Neural cell (in vitro differentiated cells): ENCODE measurements at regions not wholly inside any gene's neighbourhood (a gene's known extent, or its start where the extent isn't known, plus 50 kb on each side); places are given as distances from the start of the nearest gene placed in this dataset.

Experiments
- EP300 ChIP-seq: fragments of 450-650 bp; conservative IDR thresholded peaks from 2 replicates; pipeline ENCODE4 v1.6.1; 2014; ENCODE audit warnings: antibody characterized with exemption, mild to moderate bottlenecking, moderate library complexity; ENCODE audit not compliant: poor library complexity, severe bottlenecking
- EZH2 ChIP-seq: fragments of 200-600, 300-800 bp; shearing (Covaris generic), sonication (generic); IDR thresholded peaks from 2 replicates; pipeline ENCODE4 v1.6.1; 2014; ENCODE audit warnings: antibody characterized with exemption, low read length, borderline replicate concordance, mild to moderate bottlenecking; ENCODE audit not compliant: insufficient read depth, poor library complexity, severe bottlenecking
- TF ChIP-seq, protein P1 (sequence below): fragments of 450-650 bp; IDR thresholded peaks from 2 replicates; pipeline ENCODE4 v1.5.1; 2014; ENCODE audit warnings: antibody characterized with exemption, mild to moderate bottlenecking, moderate library complexity; ENCODE audit not compliant: poor library complexity, severe bottlenecking

DNA sequence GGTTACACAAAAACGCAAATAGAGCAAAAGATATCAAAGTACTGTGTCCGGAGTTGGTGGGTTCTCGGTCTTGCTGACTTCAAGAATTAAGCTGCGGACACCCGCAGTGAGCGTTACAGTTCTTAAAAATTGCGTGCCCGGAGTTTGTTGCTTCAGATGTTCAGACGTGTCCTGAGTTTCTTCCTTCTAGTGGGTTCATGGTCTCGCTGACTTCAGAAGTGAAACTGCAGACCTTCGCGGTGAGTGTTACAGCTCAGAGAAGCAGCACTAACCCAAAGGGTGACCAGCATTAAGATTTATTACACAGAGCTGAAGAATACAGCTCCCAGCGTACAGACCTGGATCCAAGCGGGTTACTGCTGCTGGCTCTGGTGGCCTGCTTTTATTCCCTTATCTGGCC, 125.7 kb upstream of the TWIST2 start:
- TF ChIP-seq, protein P1, sequence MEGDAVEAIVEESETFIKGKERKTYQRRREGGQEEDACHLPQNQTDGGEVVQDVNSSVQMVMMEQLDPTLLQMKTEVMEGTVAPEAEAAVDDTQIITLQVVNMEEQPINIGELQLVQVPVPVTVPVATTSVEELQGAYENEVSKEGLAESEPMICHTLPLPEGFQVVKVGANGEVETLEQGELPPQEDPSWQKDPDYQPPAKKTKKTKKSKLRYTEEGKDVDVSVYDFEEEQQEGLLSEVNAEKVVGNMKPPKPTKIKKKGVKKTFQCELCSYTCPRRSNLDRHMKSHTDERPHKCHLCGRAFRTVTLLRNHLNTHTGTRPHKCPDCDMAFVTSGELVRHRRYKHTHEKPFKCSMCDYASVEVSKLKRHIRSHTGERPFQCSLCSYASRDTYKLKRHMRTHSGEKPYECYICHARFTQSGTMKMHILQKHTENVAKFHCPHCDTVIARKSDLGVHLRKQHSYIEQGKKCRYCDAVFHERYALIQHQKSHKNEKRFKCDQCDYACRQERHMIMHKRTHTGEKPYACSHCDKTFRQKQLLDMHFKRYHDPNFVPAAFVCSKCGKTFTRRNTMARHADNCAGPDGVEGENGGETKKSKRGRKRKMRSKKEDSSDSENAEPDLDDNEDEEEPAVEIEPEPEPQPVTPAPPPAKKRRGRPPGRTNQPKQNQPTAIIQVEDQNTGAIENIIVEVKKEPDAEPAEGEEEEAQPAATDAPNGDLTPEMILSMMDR = no peak
- TF ChIP-seq EZH2 = no peak
- TF ChIP-seq EP300 = no peak
